Suppressor macrophage treated with lipopolysaccharide for 1 hour (primary cell): ENCODE measurements at regions not wholly inside any gene's neighbourhood (a gene's known extent, or its start where the extent isn't known, plus 50 kb on each side); places are given as distances from the start of the nearest gene placed in this dataset.

ENCODE experiments used
- DNase-seq, 3 donors: peaks; one replicate each; pipeline ENCODE4 v3.0.0-alpha.2; 2020 to 2022

- peak; percentile 5 to 45 (median 39) for DNase-seq
Observed at GRCh38 chr21:15552914-15553494, 176.8 kb upstream of the USP25 start.

GRCh38 chr21:15557925-15558324 is 171.9 kb upstream of the USP25 start:
- DNase-seq, result no peak

GRCh38 chr21:15558884-15559283 is 170.9 kb upstream of the USP25 start:
- DNase-seq, result no peak

GRCh38 chr21:15559660-15560059 is 170.1 kb upstream of the USP25 start:
- no peak for DNase-seq

GRCh38 chr21:15560383-15561056 is 169.3 kb upstream of the USP25 start:
- DNase-seq, result peak in 2 of 3 donors; percentile 10 to 14

GRCh38 chr21:15562748-15563147 is 167.0 kb upstream of the USP25 start:
- DNase-seq, result no peak

- peak in 1 of 3 donors; percentile 11 for DNase-seq
Observed at GRCh38 chr21:15564907-15565306, 164.9 kb upstream of the USP25 start.

DNA sequence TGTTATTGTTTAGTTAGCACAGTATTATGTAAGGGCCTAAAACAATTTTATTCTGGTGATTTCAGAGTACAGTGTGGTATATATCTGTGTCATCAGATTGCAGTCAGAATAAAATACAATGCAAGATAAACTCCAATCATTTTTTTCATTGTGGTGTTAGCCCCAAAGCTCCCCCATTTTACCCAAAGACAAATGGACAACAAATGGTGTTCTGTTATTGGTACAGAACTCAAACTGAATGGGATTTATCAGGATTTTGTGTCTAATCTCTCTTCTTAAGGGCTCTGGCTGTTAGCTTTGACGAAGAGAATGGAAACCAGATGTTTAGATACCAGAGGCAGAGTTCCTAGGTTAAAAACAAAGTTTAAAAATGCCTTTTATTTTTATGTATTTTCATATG is 163.1 kb upstream of the USP25 start:
- DNase-seq, result peak in 1 of 3 donors; percentile 16

- DNase-seq, result peak in 1 of 3 donors; percentile 11
Observed at GRCh38 chr21:15567191-15567590, 162.6 kb upstream of the USP25 start.

DNA sequence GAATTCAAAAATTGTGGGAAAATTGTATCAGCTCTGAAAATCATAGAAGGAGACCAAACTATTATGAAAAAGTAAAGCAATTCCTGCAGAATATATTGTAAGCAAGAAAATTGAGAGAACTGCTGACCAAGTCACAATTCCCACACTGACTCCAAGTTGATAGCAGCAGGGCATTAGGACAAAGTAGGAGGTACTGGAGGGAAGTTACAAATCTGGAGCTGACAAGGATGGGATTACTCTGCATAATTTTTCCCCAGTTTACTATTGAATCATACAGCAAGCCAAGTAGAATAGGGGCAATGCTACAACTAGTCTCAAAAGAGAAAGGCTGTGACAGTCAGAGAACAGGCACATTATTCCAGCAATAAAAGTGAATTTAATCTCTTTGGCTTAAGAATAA is 161.3 kb upstream of the USP25 start:
- DNase-seq, result no peak

GRCh38 chr21:15586752-15587427 is 142.9 kb upstream of the USP25 start:
- peak in 1 of 3 donors; percentile 6 for DNase-seq

GRCh38 chr21:15592271-15592860 is 137.4 kb upstream of the USP25 start:
- peak; percentile 47 to 76 (median 71) for DNase-seq

- no peak for DNase-seq
Observed at GRCh38 chr21:15592957-15593356, 136.8 kb upstream of the USP25 start.

- DNase-seq, result no peak
Observed at GRCh38 chr21:15601390-15601789, 128.4 kb upstream of the USP25 start.

DNA sequence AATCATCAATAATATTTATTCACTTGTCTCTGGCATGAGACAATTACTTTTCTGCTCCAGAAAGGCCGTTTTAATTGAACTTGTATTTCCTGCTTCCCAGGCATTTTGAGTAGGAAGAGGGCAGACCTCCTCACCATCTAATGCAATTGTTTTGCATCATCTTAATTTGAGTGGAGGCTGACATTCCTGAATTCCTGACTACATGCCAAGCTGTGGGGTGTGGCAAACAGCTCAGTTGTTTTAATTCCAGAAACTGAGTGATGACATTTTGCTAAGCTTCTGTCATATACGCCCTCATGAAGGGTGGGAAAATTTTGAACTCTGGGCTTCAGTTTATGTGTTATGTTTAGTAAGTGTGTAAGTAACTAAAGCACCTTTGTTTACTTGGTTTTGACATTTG is 125.4 kb upstream of the USP25 start:
- no peak for DNase-seq

DNA sequence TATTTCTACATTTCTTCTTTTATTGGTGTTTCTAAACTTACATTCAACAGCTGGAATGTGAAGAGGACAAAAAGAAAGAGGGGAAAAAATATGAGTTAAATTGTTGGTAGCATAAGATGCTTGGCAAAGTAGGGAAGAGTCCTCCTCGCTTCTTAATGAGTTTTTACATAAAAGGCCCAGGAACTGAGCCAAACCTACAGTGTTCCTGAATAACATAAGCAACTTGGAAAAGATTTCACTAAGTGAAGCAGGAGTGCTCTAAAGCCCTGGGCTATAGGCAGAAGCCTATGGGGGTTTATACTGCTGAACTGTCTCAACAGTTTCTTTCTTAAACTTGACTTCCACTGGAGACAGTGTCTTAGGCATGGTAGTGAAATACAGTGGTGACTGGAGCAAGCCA is 115.0 kb upstream of the USP25 start:
- DNase-seq, result no peak

DNA sequence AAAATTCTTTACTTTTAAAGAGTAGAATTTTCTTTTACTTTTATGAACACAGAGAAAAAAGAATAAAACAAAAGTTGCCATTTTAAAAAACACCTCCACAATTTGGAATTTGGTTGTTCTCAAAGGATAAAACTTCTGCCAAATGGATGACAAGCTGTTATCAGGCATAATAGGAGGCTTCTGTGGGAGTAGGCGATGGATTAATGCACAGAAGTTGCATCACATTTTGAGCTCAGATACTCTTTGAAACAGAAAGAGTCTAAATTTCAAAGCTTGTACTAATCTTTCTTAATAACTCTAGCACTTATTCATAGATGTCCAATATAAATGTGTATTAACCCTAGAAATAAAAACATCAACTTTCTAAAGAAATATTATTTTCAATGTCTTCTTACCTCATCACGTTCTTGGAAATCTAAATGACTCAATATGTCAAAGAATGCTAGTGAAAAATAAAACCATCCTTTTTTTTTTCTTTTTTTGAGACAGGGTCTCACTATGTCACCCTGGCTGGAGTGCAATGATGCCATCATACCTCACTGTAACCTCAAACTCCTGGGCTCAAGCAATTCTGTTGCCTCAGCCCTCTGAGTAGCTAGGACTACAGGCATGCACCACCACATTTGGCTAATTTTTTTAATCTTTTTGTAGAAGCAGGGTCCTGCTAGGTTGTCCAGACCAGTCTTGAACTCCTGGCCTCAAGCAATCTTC is 112.8 kb upstream of the USP25 start:
- no peak for DNase-seq

GRCh38 chr21:15617964-15618363 is 111.8 kb upstream of the USP25 start:
- no peak for DNase-seq

DNA sequence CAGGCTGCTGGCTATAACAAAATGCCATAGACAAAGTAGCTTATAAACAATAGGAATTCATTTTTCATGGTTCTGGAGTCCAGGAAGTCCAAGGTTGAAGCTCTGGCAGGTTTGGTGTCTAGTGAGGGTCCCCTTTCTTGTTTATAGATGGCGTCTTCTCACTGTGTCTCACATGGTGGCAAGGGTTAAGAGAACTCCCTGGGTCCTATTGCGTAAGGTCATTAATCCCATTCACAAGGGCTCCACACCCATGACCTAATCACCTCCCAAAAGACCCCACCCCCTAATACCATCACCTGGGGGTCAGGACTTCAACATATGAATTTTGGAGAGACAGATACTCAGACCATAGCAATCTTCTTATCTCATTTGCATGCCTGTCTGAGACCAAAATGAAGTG is 108.9 kb upstream of the USP25 start:
- DNase-seq, result no peak

GRCh38 chr21:15624646-15625045 is 105.1 kb upstream of the USP25 start:
- no peak for DNase-seq

DNA sequence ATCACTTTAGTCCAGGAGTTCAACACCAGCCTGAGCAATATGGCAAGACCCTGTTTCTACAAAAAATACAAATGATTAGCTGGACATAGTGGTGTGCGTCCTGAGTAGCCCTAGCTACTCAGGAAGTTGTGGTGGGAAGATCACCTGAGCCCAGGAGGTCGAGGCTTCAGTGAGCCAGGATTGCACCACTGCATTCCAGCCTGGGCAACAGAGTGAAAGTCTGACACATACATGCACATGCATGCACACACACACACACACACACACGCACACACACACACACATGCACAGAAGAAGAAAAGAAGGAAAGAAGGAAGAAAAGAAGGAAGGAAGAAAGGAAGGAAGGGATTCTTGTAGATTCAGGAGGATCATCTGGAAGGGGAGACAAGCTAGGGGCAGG is 104.4 kb upstream of the USP25 start:
- DNase-seq, result no peak

DNA sequence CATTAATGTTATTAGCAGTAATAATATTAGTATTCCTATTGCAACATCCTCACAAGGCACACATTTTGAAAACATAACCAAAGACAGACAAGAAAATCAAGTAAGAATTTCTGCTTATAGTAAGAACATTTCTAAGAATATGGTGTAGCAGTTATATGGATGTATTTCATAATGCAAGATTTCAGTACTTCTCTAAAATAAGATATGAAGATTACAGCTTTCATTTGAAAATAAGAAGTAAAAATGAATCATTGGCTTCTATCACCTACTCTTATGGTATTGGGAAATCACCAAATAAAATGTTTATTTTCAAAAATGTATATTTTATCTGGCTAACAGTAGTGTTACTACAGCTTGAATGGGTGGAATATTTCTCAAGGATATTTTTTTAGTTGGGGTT is 103.8 kb upstream of the USP25 start:
- peak in 2 of 3 donors; percentile 51 to 55 for DNase-seq

DNA sequence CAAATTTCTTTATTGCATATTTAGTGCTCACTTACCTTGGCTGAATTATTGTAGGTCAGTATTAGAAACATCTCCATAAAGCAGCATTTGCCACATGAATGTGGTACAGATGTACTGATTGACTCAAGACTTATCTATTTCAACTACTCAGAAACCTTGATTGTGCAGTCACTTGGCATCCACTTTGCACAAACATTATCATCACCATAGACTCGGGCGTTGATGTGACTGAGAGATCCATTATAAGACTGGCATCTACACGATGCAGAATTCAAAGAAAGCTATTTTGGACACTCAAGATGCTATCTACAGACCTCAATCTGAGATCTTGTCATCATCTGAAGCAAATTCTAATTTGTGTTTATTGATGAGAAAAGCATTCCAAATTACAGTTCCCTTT is 102.8 kb upstream of the USP25 start:
- no peak for DNase-seq
